Karpas-422 (cell line): ENCODE measurements at regions not wholly inside any gene's neighbourhood (a gene's known extent, or its start where the extent isn't known, plus 50 kb on each side); places are given as distances from the start of the nearest gene placed in this dataset.

Experiments used
- DNase-seq: peaks from one replicate; pipeline ENCODE4 v3.0.0-alpha.2; 2015
- H2AFZ ChIP-seq: fragments of 200-600 bp; sonication (generic); 2 replicates; pipeline ENCODE4 v1.6.1; 2014; ENCODE audit warnings: antibody characterized with exemption, low read length, mixed read lengths
- H3K27ac ChIP-seq: fragments of 200-600 bp; sonication (generic); 2 replicates; pipeline ENCODE4 v1.5.1; 2014; ENCODE audit warnings: mild to moderate bottlenecking, low read length, moderate library complexity
- H3K27me3 ChIP-seq: fragments of 200-600 bp; sonication (generic); 2 replicates; pipeline ENCODE4 v1.6.1; 2014; ENCODE audit warnings: low read length, mixed read lengths
- H3K36me3 ChIP-seq: fragments of 200-600 bp; sonication (generic); 2 replicates; pipeline ENCODE4 v1.6.1; 2014; ENCODE audit warnings: low read length, mixed read lengths; ENCODE audit not compliant: insufficient read depth
- H3K4me1 ChIP-seq: fragments of 200-600 bp; sonication (generic); 2 replicates; pipeline ENCODE4 v1.6.1; 2014; ENCODE audit warnings: mild to moderate bottlenecking, low read length, mixed read lengths
- H3K4me2 ChIP-seq: fragments of 200-600 bp; sonication (generic); 2 replicates; pipeline ENCODE4 v1.6.1; 2014; ENCODE audit warnings: low read length, low read depth, mild to moderate bottlenecking; ENCODE audit not compliant: poor library complexity, severe bottlenecking
- H3K4me3 ChIP-seq: fragments of 200-600 bp; sonication (generic); 2 replicates; pipeline ENCODE4 v1.5.1; 2014; ENCODE audit warnings: mild to moderate bottlenecking, antibody characterized with exemption, low read length, mixed read lengths
- H3K79me2 ChIP-seq: fragments of 200-600 bp; sonication (generic); 2 replicates; pipeline ENCODE4 v1.6.1; 2014; ENCODE audit warnings: mild to moderate bottlenecking, low read length, mixed read lengths
- H3K9ac ChIP-seq: fragments of 200-600 bp; sonication (generic); 2 replicates; pipeline ENCODE4 v1.6.0; 2014; ENCODE audit warnings: low read length
- H3K9me2 ChIP-seq: fragments of 200-600 bp; sonication (generic), shearing (Covaris generic); replicated peaks from 2 replicates; pipeline ENCODE4 v1.6.0; 2014; ENCODE audit warnings: mild to moderate bottlenecking, low read length, moderate library complexity; ENCODE audit not compliant: insufficient read depth
- H3K9me3 ChIP-seq: fragments of 300-700, 200-600 bp; sonication (generic); 2 replicates; pipeline ENCODE4 v1.6.1; 2014; ENCODE audit warnings: low read length, mixed read lengths
- H4K20me1 ChIP-seq: fragments of 200-600 bp; sonication (generic); 2 replicates; pipeline ENCODE4 v1.6.1; 2014; ENCODE audit warnings: mild to moderate bottlenecking, antibody characterized with exemption, low read length, low read depth; ENCODE audit not compliant: insufficient read depth

- Histone ChIP-seq H3K27ac (no peak overlapping the region), H3K4me3 (no peak overlapping the region), H3K4me1 (peaks cover 10% of the 10 kb centered on the region), H3K9ac (no peak overlapping the region), H3K9me2 (no peaks in the 10 kb centered on the region), H3K36me3 (no peaks in the 10 kb centered on the region), H3K79me2 (no peaks in the 10 kb centered on the region), H4K20me1 (no peaks in the 10 kb centered on the region), H3K9me3 (no peaks in the 10 kb centered on the region), H3K4me2 (no peak overlapping the region), H3K27me3 (no peaks in the 10 kb centered on the region), H2AFZ (no peak overlapping the region)
- no peak for DNase-seq
Observed at GRCh38 chr4:120443116-120443515, 376.5 kb upstream of the MAD2L1 start.

- no peak overlapping the region for H3K4me3 ChIP-seq
- no peak for DNase-seq
- H3K9ac ChIP-seq = no peak overlapping the region
- no peaks in the 10 kb centered on the region for H3K36me3 ChIP-seq
- H4K20me1 ChIP-seq = no peaks in the 10 kb centered on the region
- H2AFZ ChIP-seq = no peak overlapping the region
- H3K27me3 ChIP-seq = no peaks in the 10 kb centered on the region
- H3K4me2 ChIP-seq = no peak overlapping the region
- no peaks in the 10 kb centered on the region for H3K9me2 ChIP-seq
- H3K27ac ChIP-seq = no peak overlapping the region
- H3K4me1 ChIP-seq = peaks cover 10% of the 10 kb centered on the region
- H3K9me3 ChIP-seq = no peaks in the 10 kb centered on the region
- no peaks in the 10 kb centered on the region for H3K79me2 ChIP-seq
Observed at GRCh38 chr4:120440730-120441129, 374.1 kb upstream of the MAD2L1 start.

GRCh38 chr4:120435179-120435578 is 368.5 kb upstream of the MAD2L1 start:
- H2AFZ ChIP-seq = no peak overlapping the region
- H4K20me1 ChIP-seq = no peaks in the 10 kb centered on the region
- no peaks in the 10 kb centered on the region for H3K36me3 ChIP-seq
- H3K79me2 ChIP-seq = no peaks in the 10 kb centered on the region
- no peak overlapping the region for H3K4me3 ChIP-seq
- no peak overlapping the region for H3K4me2 ChIP-seq
- DNase-seq = no peak
- no peaks in the 10 kb centered on the region for H3K9me2 ChIP-seq
- H3K9ac ChIP-seq = no peak overlapping the region
- no peak overlapping the region for H3K27ac ChIP-seq
- no peaks in the 10 kb centered on the region for H3K9me3 ChIP-seq
- H3K4me1 ChIP-seq = peaks cover 10% of the 10 kb centered on the region
- no peaks in the 10 kb centered on the region for H3K27me3 ChIP-seq

- no peak for DNase-seq
- peaks cover 7% of the 10 kb centered on the region for H3K4me1 ChIP-seq
- H3K9ac ChIP-seq = no peak overlapping the region
- no peak overlapping the region for H3K4me2 ChIP-seq
- H3K27me3 ChIP-seq = no peaks in the 10 kb centered on the region
- no peaks in the 10 kb centered on the region for H3K9me2 ChIP-seq
- no peaks in the 10 kb centered on the region for H4K20me1 ChIP-seq
- no peaks in the 10 kb centered on the region for H3K36me3 ChIP-seq
- H3K4me3 ChIP-seq = no peak overlapping the region
- no peaks in the 10 kb centered on the region for H3K79me2 ChIP-seq
- H3K9me3 ChIP-seq = no peaks in the 10 kb centered on the region
- H3K27ac ChIP-seq = no peak overlapping the region
- no peak overlapping the region for H2AFZ ChIP-seq
Observed at GRCh38 chr4:120434756-120435155, 368.1 kb upstream of the MAD2L1 start.

GRCh38 chr4:120432301-120432860 is 365.7 kb upstream of the MAD2L1 start:
- Histone ChIP-seq H4K20me1 (no peaks in the 10 kb centered on the region), H3K9ac (no peak overlapping the region), H3K9me2 (no peaks in the 10 kb centered on the region), H3K4me1 (no peaks in the 10 kb centered on the region), H3K4me3 (no peak overlapping the region), H3K36me3 (no peaks in the 10 kb centered on the region), H3K79me2 (no peaks in the 10 kb centered on the region), H3K4me2 (no peak overlapping the region), H2AFZ (no peak overlapping the region), H3K27me3 (no peaks in the 10 kb centered on the region), H3K9me3 (no peaks in the 10 kb centered on the region), H3K27ac (no peak overlapping the region)
- no peak for DNase-seq

GRCh38 chr4:120431180-120431579 is 364.5 kb upstream of the MAD2L1 start:
- H3K9me3 ChIP-seq = no peaks in the 10 kb centered on the region
- no peak for DNase-seq
- no peaks in the 10 kb centered on the region for H4K20me1 ChIP-seq
- H3K4me1 ChIP-seq = no peaks in the 10 kb centered on the region
- no peaks in the 10 kb centered on the region for H3K36me3 ChIP-seq
- H3K4me2 ChIP-seq = no peak overlapping the region
- no peaks in the 10 kb centered on the region for H3K79me2 ChIP-seq
- H3K27ac ChIP-seq = no peak overlapping the region
- no peaks in the 10 kb centered on the region for H3K27me3 ChIP-seq
- no peaks in the 10 kb centered on the region for H3K9me2 ChIP-seq
- H3K9ac ChIP-seq = no peak overlapping the region
- H3K4me3 ChIP-seq = no peak overlapping the region
- no peak overlapping the region for H2AFZ ChIP-seq

GRCh38 chr4:120418146-120418545 is 351.5 kb upstream of the MAD2L1 start:
- DNase-seq = no peak
- Histone ChIP-seq H4K20me1 (no peaks in the 10 kb centered on the region), H3K9ac (no peak overlapping the region)

GRCh38 chr4:120415896-120416295 is 349.2 kb upstream of the MAD2L1 start:
- H3K9me2 ChIP-seq = peaks cover 3% of the 10 kb centered on the region; the same call in 1 of the 2 replicates
- H3K9me3 ChIP-seq = no peaks in the 10 kb centered on the region
- no peaks in the 10 kb centered on the region for H3K79me2 ChIP-seq
- no peak for DNase-seq
- no peaks in the 10 kb centered on the region for H3K27me3 ChIP-seq
- H3K27ac ChIP-seq = no peak overlapping the region
- no peak overlapping the region for H2AFZ ChIP-seq
- no peak overlapping the region for H3K4me3 ChIP-seq
- no peaks in the 10 kb centered on the region for H3K36me3 ChIP-seq
- no peak overlapping the region for H3K4me2 ChIP-seq
- H3K9ac ChIP-seq = no peak overlapping the region
- no peaks in the 10 kb centered on the region for H3K4me1 ChIP-seq
- H4K20me1 ChIP-seq = no peaks in the 10 kb centered on the region

More at GRCh38 chr4:120418146-120418545, 351.5 kb upstream of the MAD2L1 start:
- no peak overlapping the region for H3K27ac ChIP-seq
- no peaks in the 10 kb centered on the region for H3K27me3 ChIP-seq
- H3K9me3 ChIP-seq = no peaks in the 10 kb centered on the region
- H3K36me3 ChIP-seq = no peaks in the 10 kb centered on the region
- H3K4me3 ChIP-seq = no peak overlapping the region
- H3K4me1 ChIP-seq = no peaks in the 10 kb centered on the region
- H2AFZ ChIP-seq = no peak overlapping the region
- H3K9me2 ChIP-seq = 0 out of 2 replicates have a peak, but pooled peaks cover 3% of the 10 kb centered on the region
- no peaks in the 10 kb centered on the region for H3K79me2 ChIP-seq
- H3K4me2 ChIP-seq = no peak overlapping the region

- no peak for DNase-seq
- no peaks in the 10 kb centered on the region for H3K9me2 ChIP-seq
- H3K9ac ChIP-seq = no peak overlapping the region
- no peak overlapping the region for H3K4me3 ChIP-seq
- H4K20me1 ChIP-seq = no peaks in the 10 kb centered on the region
- no peak overlapping the region for H3K4me2 ChIP-seq
- no peak overlapping the region for H3K27ac ChIP-seq
- H3K4me1 ChIP-seq = no peaks in the 10 kb centered on the region
- H3K9me3 ChIP-seq = no peaks in the 10 kb centered on the region
- H2AFZ ChIP-seq = no peak overlapping the region
- H3K79me2 ChIP-seq = no peaks in the 10 kb centered on the region
- no peaks in the 10 kb centered on the region for H3K27me3 ChIP-seq
- H3K36me3 ChIP-seq = no peaks in the 10 kb centered on the region
Observed at GRCh38 chr4:120406960-120407359, 340.3 kb upstream of the MAD2L1 start.
